Chondrocyte (in vitro differentiated cells): ENCODE measurements at regions not wholly inside any gene's neighbourhood (a gene's known extent, or its start where the extent isn't known, plus 50 kb on each side); places are given as distances from the start of the nearest gene placed in this dataset.

Experiments used
- DNase-seq: peaks from one replicate; pipeline ENCODE4 v3.0.0; 2021; ENCODE audit warnings: mixed read lengths, low spot score
- H3K27ac Mint-ChIP-seq: one replicate; pipeline ENCODE4 v1.8.0; 2021; ENCODE audit warnings: mild to moderate bottlenecking, moderate library complexity, mixed read lengths; ENCODE audit not compliant: unreplicated experiment
- H3K27me3 Mint-ChIP-seq: 2 replicates; pipeline ENCODE4 v1.8.0; 2021; ENCODE audit warnings: low read depth, mixed read lengths
- H3K36me3 Mint-ChIP-seq: 2 replicates; pipeline ENCODE4 v1.8.0; 2021; ENCODE audit warnings: low read depth, mixed read lengths
- H3K4me1 Mint-ChIP-seq: 2 replicates; pipeline ENCODE4 v1.8.0; 2021; ENCODE audit warnings: low read depth, mild to moderate bottlenecking, mixed read lengths
- H3K4me3 Mint-ChIP-seq: one replicate; pipeline ENCODE4 v1.8.0; 2021; ENCODE audit warnings: mild to moderate bottlenecking, moderate library complexity, mixed read lengths; ENCODE audit not compliant: unreplicated experiment
- H3K9me3 Mint-ChIP-seq: 2 replicates; pipeline ENCODE4 v1.8.0; 2021; ENCODE audit warnings: low read depth, mixed read lengths
- CTCF ChIP-seq: fragments of 200-600 bp; sonication (generic); IDR thresholded peaks from 2 replicates; pipeline ENCODE4 v1.5.0; 2021; ENCODE audit warnings: antibody characterized with exemption, mild to moderate bottlenecking, moderate library complexity

- H3K4me3 Mint-ChIP-seq: no peak overlapping the region
- TF ChIP-seq CTCF: peak; percentile 79
- H3K9me3 Mint-ChIP-seq: no peaks in the 10 kb centered on the region
- H3K4me1 Mint-ChIP-seq: peaks cover 12% of the 10 kb centered on the region
- no peak for DNase-seq
- H3K27ac Mint-ChIP-seq: no peak overlapping the region
- H3K27me3 Mint-ChIP-seq: peaks cover 5% of the 10 kb centered on the region
- H3K36me3 Mint-ChIP-seq: no peaks in the 10 kb centered on the region
Measured at GRCh38 chr6:75546381-75546780, 52.8 kb upstream of the FILIP1 start.

- H3K4me1 Mint-ChIP-seq: peaks cover 12% of the 10 kb centered on the region
- no peak overlapping the region for H3K4me3 Mint-ChIP-seq
- no peaks in the 10 kb centered on the region for H3K36me3 Mint-ChIP-seq
- peaks cover 2% of the 10 kb centered on the region for H3K27me3 Mint-ChIP-seq
- H3K9me3 Mint-ChIP-seq: no peaks in the 10 kb centered on the region
- no peak overlapping the region for H3K27ac Mint-ChIP-seq
- no peak for DNase-seq
- no peak for TF ChIP-seq CTCF
Measured at GRCh38 chr6:75550544-75551167, 51.0 kb upstream of the SENP6 start.

DNA sequence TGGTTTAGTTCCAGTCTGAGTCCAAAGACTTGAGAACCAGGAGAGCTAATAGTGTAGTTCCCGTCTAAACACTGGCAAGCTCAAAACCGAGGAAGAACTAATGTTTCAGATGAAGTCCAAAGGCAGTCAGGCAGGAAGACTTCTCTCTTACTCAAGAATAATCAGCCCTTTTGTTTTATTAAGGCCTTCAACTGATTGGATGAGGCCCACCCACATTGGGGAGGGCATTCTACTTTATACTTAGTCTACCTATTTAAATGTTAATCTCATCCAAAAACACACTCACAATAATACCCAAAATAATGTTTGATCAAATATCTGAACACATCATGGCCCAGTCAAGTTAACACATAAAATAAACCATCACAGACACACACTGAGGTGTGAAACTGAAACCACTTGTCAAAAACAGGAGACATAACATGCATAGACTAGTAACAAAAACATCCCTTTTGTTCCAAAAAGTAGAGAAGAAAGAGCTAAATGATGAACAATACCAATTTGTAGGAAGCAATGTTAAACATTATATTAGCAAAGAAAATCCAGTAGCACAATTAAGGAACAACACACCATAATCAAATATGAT, 50.2 kb upstream of the SENP6 start:
- no peak for DNase-seq
- Mint-ChIP-seq H3K9me3 (no peaks in the 10 kb centered on the region), H3K27ac (no peak overlapping the region), H3K4me1 (peaks cover 4% of the 10 kb centered on the region), H3K36me3 (no peaks in the 10 kb centered on the region), H3K4me3 (no peak overlapping the region), H3K27me3 (peaks cover 2% of the 10 kb centered on the region)
- no peak for TF ChIP-seq CTCF
